ENCODE measurements at regions not wholly inside any gene's neighbourhood (a gene's known extent, or its start where the extent isn't known, plus 50 kb on each side); places are given as distances from the start of the nearest gene placed in this dataset.

DNA sequence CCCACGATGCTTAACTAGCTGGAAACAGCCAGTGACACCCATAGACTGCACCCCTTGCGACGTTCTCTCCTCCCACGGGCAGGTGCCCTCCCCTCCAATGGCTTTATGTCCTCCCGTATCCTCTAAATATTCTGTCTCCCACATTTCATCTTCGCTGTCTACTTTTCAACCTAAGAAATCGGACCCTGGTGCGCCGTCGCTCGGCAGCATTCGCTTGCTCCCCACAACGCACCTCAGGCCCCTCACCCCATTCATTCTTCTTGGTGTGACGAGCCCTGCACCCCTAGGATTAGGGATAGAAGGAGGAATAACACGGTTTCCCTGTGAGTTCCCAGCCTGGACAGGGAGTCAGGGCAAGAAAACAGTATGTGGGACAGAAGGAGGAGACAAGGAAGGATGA, 74.3 kb upstream of the FOXQ1 start:
- TF ChIP-seq, protein P1, sequence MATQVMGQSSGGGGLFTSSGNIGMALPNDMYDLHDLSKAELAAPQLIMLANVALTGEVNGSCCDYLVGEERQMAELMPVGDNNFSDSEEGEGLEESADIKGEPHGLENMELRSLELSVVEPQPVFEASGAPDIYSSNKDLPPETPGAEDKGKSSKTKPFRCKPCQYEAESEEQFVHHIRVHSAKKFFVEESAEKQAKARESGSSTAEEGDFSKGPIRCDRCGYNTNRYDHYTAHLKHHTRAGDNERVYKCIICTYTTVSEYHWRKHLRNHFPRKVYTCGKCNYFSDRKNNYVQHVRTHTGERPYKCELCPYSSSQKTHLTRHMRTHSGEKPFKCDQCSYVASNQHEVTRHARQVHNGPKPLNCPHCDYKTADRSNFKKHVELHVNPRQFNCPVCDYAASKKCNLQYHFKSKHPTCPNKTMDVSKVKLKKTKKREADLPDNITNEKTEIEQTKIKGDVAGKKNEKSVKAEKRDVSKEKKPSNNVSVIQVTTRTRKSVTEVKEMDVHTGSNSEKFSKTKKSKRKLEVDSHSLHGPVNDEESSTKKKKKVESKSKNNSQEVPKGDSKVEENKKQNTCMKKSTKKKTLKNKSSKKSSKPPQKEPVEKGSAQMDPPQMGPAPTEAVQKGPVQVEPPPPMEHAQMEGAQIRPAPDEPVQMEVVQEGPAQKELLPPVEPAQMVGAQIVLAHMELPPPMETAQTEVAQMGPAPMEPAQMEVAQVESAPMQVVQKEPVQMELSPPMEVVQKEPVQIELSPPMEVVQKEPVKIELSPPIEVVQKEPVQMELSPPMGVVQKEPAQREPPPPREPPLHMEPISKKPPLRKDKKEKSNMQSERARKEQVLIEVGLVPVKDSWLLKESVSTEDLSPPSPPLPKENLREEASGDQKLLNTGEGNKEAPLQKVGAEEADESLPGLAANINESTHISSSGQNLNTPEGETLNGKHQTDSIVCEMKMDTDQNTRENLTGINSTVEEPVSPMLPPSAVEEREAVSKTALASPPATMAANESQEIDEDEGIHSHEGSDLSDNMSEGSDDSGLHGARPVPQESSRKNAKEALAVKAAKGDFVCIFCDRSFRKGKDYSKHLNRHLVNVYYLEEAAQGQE (IDR thresholded peaks at IDR 0.05; ENCODE audit: insufficient read depth in 1 of 2, low read depth in 2 of 2, low read length in 2 of 2): no peak
- TF ChIP-seq SIN3A (IDR thresholded peaks at IDR 0.05; ENCODE audit: borderline replicate concordance, insufficient read depth, low read length): no peak
- TF ChIP-seq FOXP2 (optimal IDR thresholded peaks at IDR 0.05; ENCODE audit: borderline replicate concordance, extremely low read depth, extremely low read length, insufficient read depth): no peak
- no peak for TF ChIP-seq TAF1 (IDR thresholded peaks at IDR 0.05; ENCODE audit: borderline replicate concordance, insufficient read depth, low read length)
- TF ChIP-seq POLR2AphosphoS5 (IDR thresholded peaks at IDR 0.05; ENCODE audit: low read depth, low read length): no peak

GRCh38 chr6:1235825-1236224, 76.1 kb upstream of the FOXQ1 start:
- TF ChIP-seq SIN3A (IDR thresholded peaks at IDR 0.05; ENCODE audit: borderline replicate concordance, insufficient read depth, low read length): no peak
- TF ChIP-seq FOXP2 (optimal IDR thresholded peaks at IDR 0.05; ENCODE audit: borderline replicate concordance, extremely low read depth, extremely low read length, insufficient read depth): no peak
- TF ChIP-seq, protein P1 (IDR thresholded peaks at IDR 0.05; ENCODE audit: insufficient read depth in 1 of 2, low read depth in 2 of 2, low read length in 2 of 2): no peak
- no peak for TF ChIP-seq TAF1 (IDR thresholded peaks at IDR 0.05; ENCODE audit: borderline replicate concordance, insufficient read depth, low read length)
- no peak for TF ChIP-seq POLR2AphosphoS5 (IDR thresholded peaks at IDR 0.05; ENCODE audit: low read depth, low read length)

- no peak for TF ChIP-seq FOXP2 (optimal IDR thresholded peaks at IDR 0.05; ENCODE audit: borderline replicate concordance, extremely low read depth, extremely low read length, insufficient read depth)
- no peak for TF ChIP-seq SIN3A (IDR thresholded peaks at IDR 0.05; ENCODE audit: borderline replicate concordance, insufficient read depth, low read length)
- TF ChIP-seq, protein P1 (IDR thresholded peaks at IDR 0.05; ENCODE audit: insufficient read depth in 1 of 2, low read depth in 2 of 2, low read length in 2 of 2): no peak
- TF ChIP-seq POLR2AphosphoS5 (IDR thresholded peaks at IDR 0.05; ENCODE audit: low read depth, low read length): no peak
- TF ChIP-seq TAF1 (IDR thresholded peaks at IDR 0.05; ENCODE audit: borderline replicate concordance, insufficient read depth, low read length): no peak
These were observed 78.0 kb upstream of the FOXQ1 start for GRCh38 chr6:1233924-1234323.

- no peak for TF ChIP-seq FOXP2 (optimal IDR thresholded peaks at IDR 0.05; ENCODE audit: borderline replicate concordance, extremely low read depth, extremely low read length, insufficient read depth)
These were observed 79.3 kb upstream of the FOXQ1 start for GRCh38 chr6:1232578-1232977.

- TF ChIP-seq, protein P1 (IDR thresholded peaks at IDR 0.05; ENCODE audit: insufficient read depth in 1 of 2, low read depth in 2 of 2, low read length in 2 of 2): no peak
- no peak for TF ChIP-seq TAF1 (IDR thresholded peaks at IDR 0.05; ENCODE audit: borderline replicate concordance, insufficient read depth, low read length)
- TF ChIP-seq SIN3A (IDR thresholded peaks at IDR 0.05; ENCODE audit: borderline replicate concordance, insufficient read depth, low read length): no peak
- no peak for TF ChIP-seq FOXP2 (optimal IDR thresholded peaks at IDR 0.05; ENCODE audit: borderline replicate concordance, extremely low read depth, extremely low read length, insufficient read depth)
- no peak for TF ChIP-seq POLR2AphosphoS5 (IDR thresholded peaks at IDR 0.05; ENCODE audit: low read depth, low read length)
These were observed 80.0 kb upstream of the FOXQ1 start for GRCh38 chr6:1231941-1232340.
